HG03432 (cell line): ENCODE measurements at regions not wholly inside any gene's neighbourhood (a gene's known extent, or its start where the extent isn't known, plus 50 kb on each side); places are given as distances from the start of the nearest gene placed in this dataset.
A peak's percentile ranks its signal among the peaks of the same experiment; 100 is the strongest.
"Not testable (repeated sequence)": the region's sequence is repeated elsewhere in the genome, so short reads cannot be mapped to it uniquely, and the experiment has no call there.

Experiments
- ATAC-seq: cut with Tn5 transposase; IDR thresholded peaks from one replicate; pipeline ENCODE4 v1.9.1; 2021; ENCODE audit warnings: mild to moderate bottlenecking, moderate library complexity; ENCODE audit not compliant: unreplicated experiment

DNA sequence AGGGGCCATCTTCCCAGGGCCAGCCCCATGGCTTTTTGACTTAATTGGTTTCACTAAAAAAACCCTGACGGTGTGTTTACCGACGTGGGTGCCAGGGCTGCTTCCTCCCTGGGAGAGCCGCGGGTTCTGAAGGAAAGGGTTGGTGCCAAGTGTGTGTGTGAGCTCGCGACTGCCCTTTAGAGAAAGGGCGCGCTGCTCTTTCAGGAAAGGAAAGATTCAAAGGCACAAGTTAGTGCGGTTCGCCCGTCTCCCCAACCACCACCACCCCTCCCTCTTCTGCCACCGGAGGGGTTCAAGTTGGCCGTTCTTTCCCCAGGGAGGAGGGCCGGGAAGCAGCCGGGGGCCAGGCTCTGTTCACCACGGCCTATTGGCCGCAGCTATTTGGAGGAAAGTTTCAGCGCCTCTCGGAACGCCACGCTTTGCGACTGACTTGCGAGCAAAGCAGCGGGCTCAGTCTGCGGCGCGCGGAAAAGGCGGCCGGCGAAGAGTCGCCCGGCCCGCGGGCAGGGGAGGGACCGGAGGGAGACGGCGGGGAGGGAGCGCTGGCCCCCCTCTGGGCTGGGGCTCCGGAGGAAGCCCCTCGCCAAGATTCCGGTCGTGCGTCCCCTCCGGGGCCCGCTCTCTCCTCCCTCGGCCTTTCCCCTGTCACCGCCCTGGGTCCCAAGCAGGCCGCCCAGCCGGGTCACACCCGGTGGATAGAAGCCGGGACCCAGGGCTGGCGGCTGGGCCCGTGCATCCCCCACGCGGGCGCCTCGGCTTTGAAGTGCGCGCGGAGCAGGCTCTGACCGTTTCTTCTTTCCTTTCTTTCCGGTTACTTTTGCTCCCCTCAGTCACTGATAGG is 165.9 kb upstream of the PPP1R3A start:
- ATAC-seq: peak; percentile 28

DNA sequence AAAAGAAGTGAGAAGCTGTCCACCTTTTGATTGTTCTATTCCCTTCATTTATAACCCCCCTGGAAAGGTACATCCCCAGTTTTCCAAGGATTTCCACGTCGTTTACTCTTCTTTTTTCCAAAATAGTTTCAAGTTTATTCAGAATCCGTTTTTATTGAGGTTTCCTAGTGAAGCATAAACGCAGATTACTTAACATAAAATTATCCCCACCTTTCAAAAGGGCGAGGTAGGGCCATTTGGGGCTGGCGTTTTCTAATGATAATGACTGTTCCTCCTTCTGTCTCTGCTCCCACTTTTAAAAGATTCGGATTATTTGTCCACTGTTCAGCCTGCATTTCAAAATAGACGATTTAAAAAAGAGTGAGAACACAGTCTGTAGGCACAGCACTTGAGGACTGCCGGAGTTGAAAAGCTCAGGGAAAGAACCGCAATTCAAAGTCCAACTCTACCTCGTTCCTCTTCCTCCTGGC is 165.2 kb upstream of the PPP1R3A start:
- peak; percentile 6 for ATAC-seq

DNA sequence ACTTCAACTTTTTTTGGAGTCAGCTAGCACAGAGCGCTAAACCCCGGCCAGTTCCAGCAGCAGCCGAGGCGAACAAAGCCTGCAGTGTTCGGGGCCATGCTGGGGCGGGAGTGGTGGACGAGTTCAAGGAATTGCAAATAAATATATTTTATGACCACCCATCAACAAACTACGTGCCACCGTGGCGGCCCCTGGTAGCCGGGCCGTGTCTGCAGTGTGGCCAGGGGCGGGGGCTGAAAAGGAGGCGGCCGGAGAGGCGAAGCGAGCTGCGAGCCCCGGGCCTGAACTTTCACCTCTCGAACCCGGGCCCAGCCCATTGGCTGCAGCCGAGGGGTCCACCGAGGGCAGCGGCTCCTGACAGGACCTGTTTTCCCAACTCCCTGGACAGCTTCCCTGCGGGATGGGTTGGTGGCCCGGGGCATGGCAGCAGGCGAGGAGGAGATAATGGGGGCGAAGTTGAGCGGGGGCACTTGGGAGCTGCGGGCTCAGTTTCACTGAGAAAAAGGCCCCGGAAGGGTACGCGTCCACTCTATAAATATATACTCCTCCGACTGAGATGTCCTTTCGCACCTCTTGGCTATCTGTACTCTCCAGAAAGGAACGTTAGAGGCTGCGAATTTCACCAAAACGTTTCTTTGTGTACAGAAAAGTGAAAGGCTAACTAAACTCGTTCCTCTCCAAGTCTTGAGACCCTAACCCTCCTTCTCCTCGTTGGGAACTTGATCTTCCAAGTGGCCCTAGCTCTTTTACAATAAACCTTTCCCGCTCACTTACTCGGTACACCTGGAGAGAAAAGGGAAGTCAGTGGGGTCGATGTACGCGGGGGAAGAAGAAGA is 164.6 kb upstream of the PPP1R3A start:
- no peak for ATAC-seq

DNA sequence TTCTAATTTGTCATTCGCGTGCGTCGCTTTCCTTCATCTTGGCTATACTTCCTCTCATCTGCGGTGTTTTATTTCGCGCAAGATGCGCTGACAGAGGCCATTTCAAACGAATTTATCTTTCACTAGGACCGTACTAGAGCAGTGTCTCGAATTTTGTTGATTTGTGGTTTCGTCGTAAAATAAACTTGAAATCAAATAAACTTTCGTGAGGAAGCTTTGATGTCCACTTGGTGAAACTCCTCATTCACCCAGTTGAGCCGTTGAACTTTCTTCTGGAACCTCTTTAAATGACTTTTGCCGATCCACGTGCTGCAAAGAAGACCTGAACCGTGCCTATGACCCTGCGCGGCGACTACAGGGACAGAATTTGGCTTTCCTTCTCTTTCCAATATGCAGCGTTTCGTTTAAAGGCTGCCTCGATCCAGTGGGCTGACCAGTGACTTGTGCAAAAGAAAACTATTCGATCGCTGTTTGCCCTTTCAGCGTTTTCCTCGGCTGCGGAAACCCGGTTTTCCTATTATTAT is 163.9 kb upstream of the PPP1R3A start:
- no peak for ATAC-seq

DNA sequence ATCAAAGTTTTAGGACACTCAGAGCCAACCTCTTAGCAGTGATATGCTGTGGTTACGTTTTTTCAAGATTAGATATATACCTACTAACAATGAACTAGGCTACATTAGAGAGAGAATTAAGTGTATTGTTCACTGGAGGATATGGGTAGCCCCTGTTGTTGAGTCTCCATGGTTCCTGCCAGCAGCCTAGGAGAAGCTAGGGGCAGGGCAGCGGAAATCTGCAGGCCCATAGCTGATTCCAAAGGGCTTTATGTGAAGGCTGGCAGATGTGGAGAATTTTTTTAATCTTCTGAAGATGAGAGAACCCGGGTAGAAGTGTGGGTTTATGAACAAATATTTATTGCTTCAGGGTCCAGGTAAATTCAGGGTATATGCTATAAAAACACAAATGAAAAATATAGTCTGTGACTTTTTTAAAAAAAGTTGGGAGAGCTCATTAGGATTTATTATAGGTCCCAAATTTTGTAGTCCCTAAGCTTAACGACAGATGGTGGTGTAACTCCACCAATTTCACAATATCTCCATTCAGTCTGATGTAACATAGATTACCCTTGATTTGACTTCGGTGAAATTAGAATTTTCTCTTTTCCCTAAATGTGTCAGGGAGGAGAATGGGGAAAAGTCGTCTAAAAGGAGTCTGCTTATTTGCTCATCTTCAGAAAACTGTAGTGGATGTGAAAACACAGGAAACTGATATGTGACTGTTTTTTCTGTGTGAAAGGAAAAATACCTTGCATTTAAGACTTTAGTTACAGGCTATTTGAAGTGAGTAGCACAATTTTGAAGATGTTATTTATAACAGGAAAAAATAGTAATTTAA is 163.0 kb upstream of the PPP1R3A start:
- no peak for ATAC-seq

DNA sequence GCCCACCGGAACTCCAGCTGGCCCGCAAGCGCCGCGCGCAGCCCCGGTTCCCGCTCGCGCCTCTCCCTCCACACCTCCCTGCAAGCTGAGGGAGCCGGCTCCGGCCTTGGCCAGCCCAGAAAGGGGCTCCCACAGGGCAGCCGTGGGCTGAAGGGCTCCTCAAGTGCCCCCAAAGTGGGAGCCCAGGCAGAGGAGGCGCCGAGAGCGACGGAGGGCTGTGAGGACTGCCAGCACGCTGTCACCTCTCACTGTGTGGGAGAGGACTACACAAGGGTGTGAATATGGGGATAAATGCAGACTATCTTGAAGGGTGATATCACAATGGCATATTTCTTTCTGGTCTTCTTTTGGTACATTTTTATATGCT is 158.3 kb upstream of the PPP1R3A start:
- ATAC-seq: not testable (repeated sequence)

DNA sequence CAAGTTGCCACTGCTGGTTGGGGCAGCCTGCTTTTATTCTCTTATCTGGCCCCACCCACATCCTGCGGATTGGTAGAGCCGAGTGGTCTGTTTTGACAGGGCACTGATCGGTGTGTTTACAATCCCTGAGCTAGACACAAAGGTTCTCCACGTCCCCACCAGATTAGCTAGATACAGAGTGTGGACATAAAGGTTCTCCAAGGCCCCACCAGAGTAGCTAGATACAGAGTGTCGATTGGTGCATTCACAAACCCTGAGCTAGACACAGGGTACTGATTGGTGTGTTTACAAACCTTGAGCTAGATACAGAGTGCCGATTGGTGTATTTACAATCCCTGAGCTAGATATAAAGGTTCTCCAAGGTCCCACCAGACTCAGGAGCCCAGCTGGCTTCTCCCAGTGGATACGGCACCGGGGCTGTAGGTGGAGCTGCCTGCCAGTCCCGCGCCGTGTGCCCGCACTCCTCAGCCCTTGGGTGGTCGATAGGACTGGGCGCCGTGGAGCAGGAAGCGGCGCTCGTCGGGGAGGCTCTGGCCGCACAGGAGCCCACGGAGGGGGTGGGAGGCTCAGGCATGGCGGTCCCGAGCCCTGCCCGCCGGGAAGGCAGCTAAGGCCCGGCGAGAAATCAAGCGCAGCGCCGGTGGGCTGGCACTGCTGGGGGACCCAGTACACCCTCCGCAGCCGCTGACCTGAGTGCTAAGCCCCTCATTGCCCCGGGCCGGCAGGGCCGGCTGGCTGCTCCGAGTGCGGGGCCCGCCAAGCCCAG is 157.8 kb upstream of the PPP1R3A start:
- ATAC-seq: not testable (repeated sequence)

DNA sequence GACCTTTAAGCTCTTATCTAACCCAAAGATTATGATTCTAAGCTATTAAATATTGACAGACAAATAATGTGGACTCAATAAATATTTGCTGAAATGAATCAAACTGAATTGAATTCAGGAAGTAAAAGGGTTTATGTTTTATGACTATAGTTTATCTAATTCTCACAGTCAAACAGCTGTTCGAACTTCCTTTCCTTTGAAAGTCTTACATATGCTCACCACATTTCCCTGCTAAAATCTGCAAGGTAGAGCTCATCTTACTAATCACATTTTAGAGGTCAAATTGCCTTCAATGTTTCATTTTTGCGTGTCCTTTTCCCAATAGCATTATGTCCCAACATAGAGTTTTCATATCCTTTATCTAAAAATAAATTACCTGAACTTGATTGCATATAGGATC is 154.9 kb upstream of the PPP1R3A start:
- no peak for ATAC-seq

DNA sequence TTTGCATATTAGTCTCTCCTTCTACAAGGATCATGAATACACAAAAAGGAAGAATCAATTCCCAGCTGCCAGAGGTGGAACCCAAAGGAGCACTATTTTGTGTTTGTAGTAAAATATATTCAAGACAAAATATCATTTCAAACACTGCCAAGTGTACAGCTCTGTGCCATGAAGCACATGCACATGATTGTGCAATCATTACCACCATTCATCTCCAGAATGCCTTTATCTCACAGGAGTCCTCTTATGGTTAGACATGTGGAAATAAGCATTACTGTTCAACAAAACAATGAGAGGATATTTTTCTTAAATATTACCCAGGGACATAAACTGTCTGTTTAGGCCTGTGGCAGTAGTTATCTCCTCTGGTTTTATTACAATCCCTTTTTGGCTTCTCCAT is 151.4 kb upstream of the PPP1R3A start:
- no peak for ATAC-seq

DNA sequence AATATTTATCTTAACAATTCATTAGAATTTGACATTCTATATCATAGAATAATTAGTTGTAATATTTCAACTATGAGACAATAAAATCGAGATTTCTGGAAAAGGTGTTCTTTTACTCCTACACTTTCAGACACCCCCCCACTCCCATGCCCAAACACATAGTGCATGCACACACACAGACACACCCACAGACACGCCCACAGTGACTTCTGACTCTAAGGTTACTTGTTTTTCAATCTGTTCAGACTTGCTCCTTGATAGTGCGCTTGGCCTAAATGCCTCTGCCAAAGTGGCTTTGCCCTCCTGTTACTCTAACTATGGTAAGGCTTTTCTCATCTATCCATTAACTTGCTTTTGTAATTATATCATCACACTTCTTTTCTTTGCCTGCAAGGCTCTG is 144.0 kb upstream of the PPP1R3A start:
- no peak for ATAC-seq

DNA sequence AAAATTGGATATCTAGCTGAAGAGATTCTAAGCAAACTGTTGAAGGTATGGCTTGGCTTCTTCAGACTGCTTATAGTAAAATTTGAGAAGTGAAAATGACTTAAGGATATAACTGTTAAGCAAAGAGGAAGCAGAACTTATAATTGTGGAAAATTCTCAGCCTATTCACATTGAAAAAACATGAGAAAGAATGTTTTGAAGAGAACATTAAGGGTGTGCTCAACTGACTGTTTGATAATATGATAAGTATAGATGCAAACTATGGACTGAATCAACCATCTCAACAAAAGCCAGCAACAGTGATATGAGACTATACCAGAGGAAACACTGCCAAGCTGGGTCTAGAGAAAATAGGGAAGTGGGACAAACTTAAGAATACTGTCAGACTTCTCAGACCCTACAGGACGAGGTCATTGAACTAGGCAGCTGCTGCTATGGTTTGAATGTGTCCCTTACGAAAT is 133.1 kb upstream of the PPP1R3A start:
- ATAC-seq: peak; percentile 88

DNA sequence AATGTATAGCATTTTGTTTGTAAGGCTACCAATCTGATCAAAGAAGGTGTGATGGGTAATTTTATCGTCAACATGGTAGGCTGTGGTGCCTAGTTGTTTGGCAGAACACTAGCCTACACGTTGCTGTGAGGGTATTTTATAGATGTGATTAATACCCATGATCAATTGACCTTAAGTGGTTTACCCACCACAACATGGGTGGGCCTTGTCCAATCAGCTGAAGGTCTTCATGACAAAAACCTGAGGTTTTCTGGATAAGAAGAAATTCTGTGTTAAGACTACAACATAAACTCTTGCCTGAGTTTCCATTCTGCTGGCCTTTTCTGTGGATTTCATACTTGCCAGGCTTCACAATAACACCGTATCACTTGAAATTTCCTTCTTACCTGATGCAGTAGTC is 131.8 kb upstream of the PPP1R3A start:
- ATAC-seq: no peak

DNA sequence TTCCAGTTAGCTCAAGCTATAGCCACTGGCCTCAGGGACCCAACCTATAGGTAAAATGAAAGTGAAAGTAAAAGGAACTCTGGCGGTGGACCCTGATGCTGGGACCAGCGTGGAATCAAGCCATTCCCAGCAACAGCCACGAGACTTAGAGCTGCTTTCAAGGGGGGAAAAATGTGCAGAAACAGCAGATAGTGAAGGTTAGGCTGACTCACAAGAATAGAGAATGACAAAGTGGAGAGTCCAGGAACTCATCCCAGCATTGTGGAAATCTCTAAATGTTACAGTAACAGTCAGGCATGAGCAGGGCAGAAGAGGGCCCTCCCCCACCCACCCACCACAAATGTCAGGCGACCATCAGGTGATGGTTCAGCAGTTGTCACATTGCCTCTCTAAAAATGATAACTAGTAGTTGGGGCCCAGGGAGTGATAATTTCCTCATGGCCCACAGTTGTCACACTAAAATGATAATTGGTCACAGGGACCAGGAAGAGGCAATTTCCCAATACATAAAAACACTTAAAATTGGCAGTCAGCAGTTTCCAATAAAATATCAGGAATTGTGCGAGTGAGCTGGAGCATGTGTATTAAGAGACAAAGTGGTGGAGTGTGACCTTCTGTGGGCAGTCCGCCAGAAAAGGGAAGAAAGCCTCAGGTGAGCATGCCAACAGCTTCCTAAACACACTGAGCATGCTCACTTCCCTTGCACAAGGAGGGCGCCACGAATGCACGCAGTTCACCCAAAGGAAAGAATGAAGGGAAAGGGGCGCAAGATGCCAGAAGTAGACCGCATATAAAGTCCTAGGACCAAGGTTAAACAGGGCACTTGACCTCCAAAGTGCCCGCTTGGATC is 129.8 kb upstream of the PPP1R3A start:
- ATAC-seq: no peak

DNA sequence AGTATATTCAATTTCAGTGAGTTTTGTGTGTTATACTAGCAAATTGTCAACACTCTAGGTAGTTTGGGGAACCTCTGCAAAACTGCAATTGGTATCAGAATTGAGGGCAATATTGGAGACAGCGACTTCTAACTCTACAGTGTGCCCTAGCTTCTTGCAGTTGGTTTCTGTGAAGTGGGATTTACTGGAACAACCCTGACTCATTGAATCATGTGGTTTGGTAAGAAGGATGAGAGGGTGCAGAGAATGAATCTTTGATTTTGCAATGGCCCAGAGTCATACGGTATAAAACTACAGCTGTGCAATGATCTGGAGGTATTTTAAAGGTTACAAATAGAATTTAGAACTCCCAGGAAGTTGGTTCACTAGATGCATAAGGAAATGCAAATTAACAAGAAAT is 129.1 kb upstream of the PPP1R3A start:
- ATAC-seq: no peak

DNA sequence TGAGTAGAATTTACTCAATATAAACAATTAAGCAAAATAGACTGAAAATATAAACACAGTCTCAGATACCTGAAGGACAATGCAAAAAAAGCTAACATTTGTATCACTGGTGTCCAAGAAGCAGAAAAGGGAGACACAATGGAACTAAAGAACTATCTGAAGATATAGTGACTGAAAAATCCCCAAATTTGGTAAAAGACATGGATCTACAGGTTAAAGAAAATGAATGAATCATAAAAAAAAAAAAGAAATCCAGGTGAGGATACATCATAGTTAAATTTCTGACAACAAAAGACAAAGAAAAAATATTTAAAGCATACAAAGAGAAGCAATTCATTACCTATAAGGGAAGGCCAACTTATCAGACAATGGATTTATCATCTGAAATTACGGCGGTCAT is 114.7 kb upstream of the PPP1R3A start:
- ATAC-seq: no peak

DNA sequence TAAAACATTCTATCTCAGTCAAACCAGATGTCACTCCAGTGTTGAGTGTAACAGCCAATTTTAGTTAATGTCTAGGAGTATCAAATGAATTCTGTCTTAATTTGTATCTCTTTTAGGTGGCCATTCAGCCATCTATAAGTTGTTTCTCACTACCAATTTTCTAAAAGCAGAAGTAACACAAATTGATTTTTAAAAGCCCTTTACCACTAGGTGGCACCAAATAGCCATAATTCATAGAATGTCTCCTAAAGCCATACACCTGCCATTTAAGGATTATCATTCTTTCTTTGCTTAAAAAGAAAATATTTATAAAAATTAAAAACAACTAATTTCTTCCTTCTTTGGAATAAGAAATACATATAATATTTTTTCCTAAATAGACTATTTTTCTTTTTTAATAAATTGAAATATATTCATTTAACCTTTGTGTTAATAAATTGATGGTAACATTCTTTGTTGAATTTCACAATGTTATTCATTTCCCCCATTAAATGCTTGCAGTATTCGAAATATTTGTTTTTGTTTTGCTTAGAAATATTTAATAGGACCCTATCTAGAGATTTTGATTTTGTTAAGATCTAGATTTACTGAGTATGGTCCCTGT is 107.8 kb upstream of the PPP1R3A start:
- peak; percentile 82 for ATAC-seq

DNA sequence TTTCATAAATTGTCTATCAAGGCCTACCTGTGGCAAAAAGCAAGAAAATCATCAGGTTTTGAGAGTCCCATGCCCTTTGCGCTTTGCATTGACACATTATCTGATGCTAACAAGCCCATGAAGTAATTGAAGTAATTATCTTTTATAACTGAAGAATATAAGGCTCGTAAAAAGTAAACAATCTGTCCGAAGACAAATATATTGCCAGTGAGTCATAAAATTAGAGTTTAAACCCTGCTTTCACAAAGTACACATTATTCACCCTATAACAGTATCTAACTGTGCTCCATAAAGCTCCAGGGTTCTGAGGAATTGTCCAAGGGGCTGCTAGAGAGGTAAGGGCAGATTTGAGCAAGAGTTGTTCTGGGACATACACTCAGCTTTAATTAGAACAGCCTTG is 102.3 kb upstream of the PPP1R3A start:
- no peak for ATAC-seq

DNA sequence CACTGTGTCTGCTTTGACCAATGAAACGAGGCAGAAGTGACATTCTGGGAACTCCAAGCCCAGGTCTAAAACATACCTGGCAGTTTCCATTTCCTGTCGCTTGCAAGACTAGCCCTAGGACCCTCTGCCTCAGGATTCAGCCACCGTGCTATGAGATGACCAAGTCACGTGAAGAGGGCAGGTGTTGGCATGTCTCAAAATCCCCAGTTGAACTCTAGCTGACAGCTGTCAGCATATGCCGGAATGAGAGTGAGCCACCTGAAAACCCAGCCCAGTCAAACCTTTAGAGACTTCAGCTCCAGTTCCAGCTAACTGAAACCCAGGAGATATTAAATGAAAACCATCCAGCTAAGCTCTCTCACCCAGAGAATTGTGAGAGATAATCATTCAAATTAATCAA is 89.9 kb upstream of the PPP1R3A start:
- ATAC-seq: no peak

DNA sequence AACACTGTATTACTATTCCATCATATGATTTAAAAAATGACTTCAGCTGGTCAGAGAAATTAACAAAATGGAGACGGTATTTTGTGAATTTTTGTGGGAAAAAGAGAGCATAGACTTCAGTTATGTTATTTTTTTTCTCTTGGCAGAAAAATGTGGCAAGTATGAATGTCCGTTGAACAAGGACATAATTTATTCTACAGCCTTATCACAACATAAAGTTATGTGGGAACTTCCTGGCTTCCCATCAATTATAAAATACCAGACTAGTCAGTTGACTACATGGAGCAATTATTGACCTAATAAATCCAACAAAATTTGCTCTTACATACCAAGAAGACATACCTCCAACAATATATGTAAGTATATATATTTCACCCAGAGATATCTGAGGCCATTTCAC is 88.6 kb upstream of the PPP1R3A start:
- ATAC-seq: no peak
